SHP77 treated with DMSO at 0.1 percent for 48 hours (cell line): ENCODE measurements at regions not wholly inside any gene's neighbourhood (a gene's known extent, or its start where the extent isn't known, plus 50 kb on each side); places are given as distances from the start of the nearest gene placed in this dataset.

ENCODE experiments used
- DNase-seq: peaks from one replicate; lab custom pipeline; 2025; lab: John Stamatoyannopoulos, UW

DNA sequence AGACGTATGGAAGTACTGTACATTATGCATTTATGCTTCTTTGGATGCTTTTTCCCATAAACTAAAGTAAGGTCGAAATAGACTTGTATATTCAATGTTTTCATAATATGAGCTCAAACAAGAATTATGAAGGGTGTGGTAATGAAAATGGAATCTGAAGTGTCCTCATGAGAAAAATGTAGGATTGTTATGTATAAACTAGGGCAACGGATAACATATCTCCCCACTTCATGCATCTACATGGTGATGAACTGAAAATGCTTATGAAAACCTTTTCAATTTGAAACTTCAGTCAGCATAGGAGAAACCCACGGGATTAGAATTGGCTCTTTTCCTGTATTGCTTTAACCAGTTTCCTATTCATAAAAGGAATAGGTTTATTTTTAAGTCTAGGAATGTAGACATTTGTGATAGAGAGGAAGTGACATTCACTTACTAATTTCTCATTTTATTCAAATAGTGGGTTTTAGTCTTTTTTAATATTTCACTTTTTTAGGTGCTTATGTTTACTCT, 608.2 kb upstream of the GCFC2 start:
- no peak for DNase-seq

GRCh38 chr2:76316691-76317090, 606.0 kb upstream of the GCFC2 start:
- DNase-seq: no peak

- no peak for DNase-seq
These were observed 603.7 kb upstream of the GCFC2 start for GRCh38 chr2:76314271-76315020.

- DNase-seq: no peak
These were observed 601.5 kb upstream of the GCFC2 start for GRCh38 chr2:76312236-76312635.

DNA sequence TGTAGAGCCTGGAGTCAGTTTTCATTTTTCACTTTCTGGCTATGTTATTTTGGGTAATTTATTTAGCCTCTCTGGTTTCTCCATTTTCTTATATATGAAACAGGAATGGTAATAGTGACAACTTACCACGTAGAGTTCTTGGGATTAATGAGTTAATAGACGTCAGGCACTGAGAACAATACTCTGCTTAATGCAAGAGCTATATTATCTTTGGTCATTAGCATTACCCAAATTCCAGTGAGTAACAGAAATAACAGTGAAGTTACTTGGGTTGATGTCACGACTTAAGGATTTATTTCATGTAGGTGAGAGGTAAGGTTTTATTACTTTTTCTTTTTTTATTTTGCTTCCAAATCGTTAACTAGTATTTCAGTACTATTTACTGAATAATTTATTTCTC, 601.0 kb upstream of the GCFC2 start:
- no peak for DNase-seq

DNA sequence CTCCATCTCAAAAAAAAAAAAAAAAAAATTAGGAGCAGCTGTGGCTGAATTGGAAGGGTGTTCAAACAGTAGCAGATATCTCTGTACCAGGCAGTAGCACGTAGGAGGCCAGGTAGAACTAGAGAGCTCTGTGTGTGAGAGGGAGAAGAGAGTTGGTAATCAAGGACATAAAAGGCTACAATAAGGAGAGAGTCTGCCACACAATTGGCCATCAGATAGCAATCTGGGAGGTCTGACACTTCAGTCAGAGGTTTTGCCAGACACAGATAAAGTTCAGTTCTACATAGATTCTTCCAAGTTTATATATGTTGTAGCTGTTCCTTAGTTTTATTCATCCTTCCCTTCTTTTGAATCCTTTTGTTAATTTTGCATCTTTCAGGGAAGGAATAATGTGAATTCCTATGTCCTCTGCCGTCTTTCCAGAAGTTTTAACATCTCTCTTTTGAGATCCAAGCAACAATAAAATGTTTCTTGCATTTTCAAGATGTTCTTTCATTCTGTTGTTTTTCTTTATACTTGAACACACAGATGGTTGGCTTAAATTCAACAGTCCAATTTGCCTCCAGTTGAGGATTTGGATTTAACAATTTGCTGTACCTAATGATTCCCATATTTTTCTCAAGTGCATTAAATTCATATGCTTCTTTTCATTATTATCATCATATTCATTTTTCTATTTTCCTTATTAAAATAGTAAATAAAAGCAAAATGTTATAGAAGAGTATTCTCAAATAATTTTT, 600.3 kb upstream of the GCFC2 start:
- no peak for DNase-seq

- DNase-seq: no peak
These were observed 596.8 kb upstream of the GCFC2 start for GRCh38 chr2:76307495-76307894.

DNA sequence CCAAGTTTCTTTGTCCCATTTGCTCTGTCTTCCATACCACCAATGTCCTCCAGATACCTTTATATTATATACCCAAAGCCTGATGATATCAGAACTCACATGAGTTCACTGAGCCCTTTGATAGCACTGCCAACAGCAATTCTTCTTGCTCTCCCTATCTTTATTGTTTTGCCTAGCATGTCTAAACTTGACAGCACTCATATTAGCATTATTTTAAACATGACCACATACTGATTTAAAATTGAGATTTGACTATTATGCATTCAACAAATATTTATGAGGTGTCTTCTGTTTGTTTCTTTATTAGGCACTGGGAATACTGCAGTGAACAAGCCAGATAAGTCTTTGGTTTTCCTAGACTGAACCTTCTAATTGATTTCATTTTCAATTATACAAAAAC, 587.3 kb upstream of the GCFC2 start:
- no peak for DNase-seq

DNA sequence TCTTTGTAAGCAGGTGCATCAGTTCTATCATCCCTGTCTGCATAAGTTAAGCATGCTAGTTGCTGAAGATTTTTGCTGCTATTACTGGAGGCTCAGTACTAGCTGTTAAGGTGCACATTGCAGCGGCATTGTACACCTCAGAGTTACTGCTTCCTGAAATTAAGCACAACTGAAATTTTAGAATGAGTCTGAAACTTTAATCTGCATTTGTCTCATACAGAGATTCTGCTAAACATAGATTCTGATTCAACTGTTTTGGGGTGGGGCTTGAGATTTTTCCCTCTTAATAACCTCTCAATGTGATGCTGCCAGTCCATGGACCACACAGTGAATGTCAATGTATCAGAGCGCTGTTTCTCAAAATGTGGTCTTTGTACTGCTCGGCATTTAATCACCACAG, 585.7 kb upstream of the GCFC2 start:
- no peak for DNase-seq

GRCh38 chr2:76295762-76296161, 585.0 kb upstream of the GCFC2 start:
- DNase-seq: no peak

GRCh38 chr2:76288598-76288997, 577.9 kb upstream of the GCFC2 start:
- DNase-seq: no peak

GRCh38 chr2:76288146-76288545, 577.4 kb upstream of the GCFC2 start:
- no peak for DNase-seq

DNA sequence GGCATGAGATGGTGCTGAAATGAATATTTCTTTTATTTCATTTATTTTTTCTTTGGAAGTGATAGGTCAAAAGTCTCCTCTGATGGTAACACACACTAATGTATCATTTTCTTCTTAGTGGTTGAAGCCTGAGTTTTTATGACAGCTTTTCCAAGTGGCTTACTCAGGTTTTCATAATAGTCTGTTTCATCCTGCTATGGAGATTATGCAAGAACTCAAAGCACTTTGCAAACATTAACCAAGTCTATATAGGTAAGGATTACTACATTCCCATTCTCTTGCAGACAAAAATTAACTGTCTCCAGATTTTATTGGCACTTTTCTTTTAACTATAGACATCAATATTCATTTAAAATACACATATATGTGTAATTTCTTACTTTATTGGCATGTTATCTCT, 572.6 kb upstream of the GCFC2 start:
- DNase-seq: no peak

DNA sequence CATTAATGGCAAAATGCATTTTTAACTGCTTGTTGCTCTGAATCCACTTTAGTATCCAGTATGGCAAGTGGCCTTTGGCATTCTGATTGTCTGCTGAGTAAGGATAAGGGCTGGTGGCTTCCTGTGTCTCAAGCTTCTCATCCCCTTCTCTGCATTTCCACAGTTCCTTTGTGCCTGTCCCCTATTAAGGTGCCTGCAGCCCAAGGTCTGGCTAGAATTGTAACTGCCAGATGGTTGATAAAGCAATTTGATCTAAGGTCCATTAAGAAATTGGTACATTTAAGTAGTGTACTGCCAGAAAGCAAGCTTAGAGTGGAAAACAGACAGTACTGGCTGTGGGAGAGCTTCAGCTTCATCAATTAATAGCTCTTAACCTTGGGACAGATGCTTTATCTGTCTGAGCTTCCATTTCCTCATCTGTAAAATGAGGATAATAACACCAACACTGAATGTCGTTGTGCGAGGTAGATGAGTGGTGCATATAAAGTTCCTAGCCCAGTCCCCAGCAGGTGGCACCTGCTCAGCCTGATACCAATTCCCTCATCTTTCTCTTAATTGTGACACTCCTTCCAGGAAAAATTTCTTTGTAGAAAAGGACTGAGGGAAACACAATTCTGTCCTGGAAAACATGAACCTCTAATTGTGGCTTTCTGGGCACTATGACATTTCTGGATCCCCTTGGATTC, 570.6 kb upstream of the GCFC2 start:
- no peak for DNase-seq

- DNase-seq: no peak
These were observed 570.0 kb upstream of the GCFC2 start for GRCh38 chr2:76280686-76281085.

- no peak for DNase-seq
These were observed 568.4 kb upstream of the GCFC2 start for GRCh38 chr2:76279142-76279541.

GRCh38 chr2:76275788-76276187, 565.1 kb upstream of the GCFC2 start:
- no peak for DNase-seq

GRCh38 chr2:76274676-76275075, 564.0 kb upstream of the GCFC2 start:
- DNase-seq: no peak

DNA sequence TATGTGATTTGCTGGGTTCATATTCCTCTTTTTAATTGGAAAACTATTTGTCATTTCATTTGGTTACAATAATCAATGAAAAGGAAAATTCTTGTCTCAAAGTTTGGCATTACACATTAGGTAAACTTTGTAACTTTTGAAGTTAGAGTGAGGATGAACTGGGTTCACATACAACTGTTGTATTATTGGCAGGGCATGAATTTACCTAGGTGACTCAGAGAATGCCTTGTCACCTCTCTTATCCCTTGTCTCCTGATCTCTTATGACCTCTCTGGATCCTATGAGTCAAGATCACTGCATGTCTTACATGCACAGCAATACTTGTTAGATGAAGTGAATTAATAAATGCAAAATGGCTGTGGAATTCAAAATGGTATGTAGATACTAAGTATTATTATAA, 563.4 kb upstream of the GCFC2 start:
- DNase-seq: no peak

DNA sequence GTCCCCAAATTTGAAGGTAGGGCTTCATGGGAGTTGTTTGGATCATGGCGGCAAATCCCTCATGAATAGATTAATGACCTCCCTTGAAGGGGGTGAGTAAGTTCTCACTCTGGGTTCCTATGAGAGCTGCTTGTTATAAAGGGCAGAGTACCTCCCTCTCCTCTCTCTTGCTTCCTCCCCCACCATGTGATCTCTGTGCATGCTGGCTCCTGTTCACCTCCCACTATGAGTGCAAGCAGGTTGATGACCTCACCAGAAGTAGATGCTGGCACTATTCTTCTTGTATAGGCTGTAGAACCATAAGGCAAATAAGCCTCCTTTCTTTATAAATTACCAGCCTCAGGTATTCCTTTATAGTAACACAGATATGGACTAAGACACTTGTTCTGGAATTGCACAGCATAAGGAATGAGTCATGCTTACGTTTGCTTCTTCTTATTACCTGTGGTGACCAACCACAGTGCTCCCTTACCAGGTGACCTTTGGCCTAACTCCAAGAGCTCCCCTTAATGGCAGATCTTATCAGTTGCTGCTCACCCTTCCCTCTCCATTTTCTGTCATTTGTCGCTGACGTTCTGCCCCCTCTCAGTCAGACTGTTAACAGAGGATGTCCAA, 559.5 kb upstream of the GCFC2 start:
- DNase-seq: no peak

- no peak for DNase-seq
These were observed 558.3 kb upstream of the GCFC2 start for GRCh38 chr2:76268902-76269620.

DNA sequence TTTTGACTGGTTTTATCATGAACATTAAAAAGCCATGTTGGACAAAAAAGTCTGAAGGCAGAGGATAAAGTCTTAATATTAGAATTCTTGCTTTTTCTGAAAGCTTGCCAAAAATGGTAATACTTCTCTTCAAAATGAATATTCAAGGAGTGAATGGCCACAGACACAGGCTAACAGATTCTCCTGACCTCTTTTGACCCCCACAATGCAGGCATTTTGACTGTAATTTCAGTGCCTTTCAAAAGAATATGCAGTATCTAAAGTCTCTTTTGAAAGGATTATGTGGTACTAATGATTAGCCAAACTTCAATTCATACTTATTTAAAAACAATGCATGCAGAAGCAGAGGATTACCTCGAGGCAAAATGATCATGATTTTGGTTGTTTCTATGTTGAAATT, 557.8 kb upstream of the GCFC2 start:
- no peak for DNase-seq
